ENCODE measurements at regions not wholly inside any gene's neighbourhood (a gene's known extent, or its start where the extent isn't known, plus 50 kb on each side); places are given as distances from the start of the nearest gene placed in this dataset.
A peak's percentile ranks its signal among the peaks of the same experiment; 100 is the strongest.

DNA sequence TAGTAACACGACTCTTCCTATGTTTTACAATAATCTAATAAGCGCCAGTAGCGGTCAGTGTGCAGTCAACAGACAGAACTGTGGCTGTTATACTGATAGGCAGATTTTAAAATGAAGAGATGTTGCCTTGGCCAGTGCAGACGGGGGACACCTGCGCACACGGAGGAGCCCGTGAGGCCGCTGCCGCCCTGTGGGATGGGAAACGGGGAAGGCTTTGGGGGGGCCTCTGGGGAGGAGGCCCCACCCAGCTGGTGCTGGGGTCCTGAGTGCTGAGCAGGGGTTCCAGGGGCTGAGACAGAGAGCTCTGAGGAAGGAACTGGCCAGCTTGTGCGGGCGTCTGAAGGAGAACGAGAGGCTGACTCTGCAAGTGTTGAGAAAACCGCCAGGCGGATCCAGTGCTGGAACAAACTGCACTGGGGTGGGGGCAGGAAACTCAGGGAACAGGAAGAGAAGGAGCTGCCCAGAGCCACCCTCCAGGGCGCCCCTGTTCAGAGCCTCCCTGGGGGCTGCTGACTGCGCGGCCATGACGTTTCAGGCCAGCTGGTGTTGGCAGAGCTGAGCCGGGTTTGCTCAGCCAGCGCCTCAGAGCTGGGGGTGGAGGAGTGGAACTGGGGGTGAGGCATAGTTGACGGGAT, 426.4 kb downstream of the TCERG1L start:
- Histone ChIP-seq H3K9ac (ENCODE audit: low read length in 3 of 3) (no peak overlapping the region), H3K4me3 (ENCODE audit: low read length in 3 of 3) (no peak overlapping the region), H3K4me1 (ENCODE audit: control insufficient read depth in 2 of 3, insufficient read depth in 2 of 3, low read depth in 1 of 3, low read length in 3 of 3) (no peaks in the 10 kb centered on the region), H3K27me3 (ENCODE audit: control insufficient read depth, insufficient read depth, low read length) (no peaks in the 10 kb centered on the region), H3K36me3 (ENCODE audit: control insufficient read depth in 2 of 3, insufficient read depth in 3 of 3, low read length in 3 of 3) (no peaks in the 10 kb centered on the region), H3K9me3 (ENCODE audit: control insufficient read depth in 2 of 3, insufficient read depth in 1 of 3, low read length in 3 of 3) (no peaks in the 10 kb centered on the region), H3K27ac (ENCODE audit: low read depth in 2 of 2, low read length in 2 of 2) (peak overlapping the region in 1 of 2 donors; percentile 2)
- intact Hi-C loops (cut with DNase I) = no loop called here
- TF ChIP-seq, protein P1, sequence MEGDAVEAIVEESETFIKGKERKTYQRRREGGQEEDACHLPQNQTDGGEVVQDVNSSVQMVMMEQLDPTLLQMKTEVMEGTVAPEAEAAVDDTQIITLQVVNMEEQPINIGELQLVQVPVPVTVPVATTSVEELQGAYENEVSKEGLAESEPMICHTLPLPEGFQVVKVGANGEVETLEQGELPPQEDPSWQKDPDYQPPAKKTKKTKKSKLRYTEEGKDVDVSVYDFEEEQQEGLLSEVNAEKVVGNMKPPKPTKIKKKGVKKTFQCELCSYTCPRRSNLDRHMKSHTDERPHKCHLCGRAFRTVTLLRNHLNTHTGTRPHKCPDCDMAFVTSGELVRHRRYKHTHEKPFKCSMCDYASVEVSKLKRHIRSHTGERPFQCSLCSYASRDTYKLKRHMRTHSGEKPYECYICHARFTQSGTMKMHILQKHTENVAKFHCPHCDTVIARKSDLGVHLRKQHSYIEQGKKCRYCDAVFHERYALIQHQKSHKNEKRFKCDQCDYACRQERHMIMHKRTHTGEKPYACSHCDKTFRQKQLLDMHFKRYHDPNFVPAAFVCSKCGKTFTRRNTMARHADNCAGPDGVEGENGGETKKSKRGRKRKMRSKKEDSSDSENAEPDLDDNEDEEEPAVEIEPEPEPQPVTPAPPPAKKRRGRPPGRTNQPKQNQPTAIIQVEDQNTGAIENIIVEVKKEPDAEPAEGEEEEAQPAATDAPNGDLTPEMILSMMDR (IDR thresholded peaks at IDR 0.05; ENCODE audit: borderline replicate concordance, extremely low read depth, insufficient read depth) = no peak
- peak in 4 of 5 donors; percentile 33 to 67 (median 44) for DNase-seq
- no peak for FAIRE-seq

DNA sequence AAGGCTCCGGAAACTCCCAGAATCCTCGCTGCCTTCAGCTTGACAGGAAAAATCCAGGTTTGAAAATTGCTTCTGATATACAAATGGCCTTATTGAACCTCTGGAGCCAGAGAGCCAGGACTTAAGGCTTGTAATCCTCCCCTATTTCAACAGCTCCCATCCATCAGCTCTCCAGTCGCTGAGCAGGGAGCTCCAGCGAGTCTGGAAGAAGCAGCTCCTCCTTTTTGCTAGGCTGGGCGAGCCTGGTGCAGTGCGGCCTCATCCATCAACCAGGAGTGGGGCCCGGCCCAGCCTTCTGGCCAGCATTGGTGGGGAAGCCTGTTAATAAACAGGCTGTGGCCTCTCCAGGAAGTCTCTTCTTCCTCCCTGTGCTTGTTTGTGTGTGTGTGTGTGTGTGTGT, 424.4 kb downstream of the TCERG1L start:
- DNase-seq (peak in 1 of 5 donors; percentile 33), FAIRE-seq (no peak)
- intact Hi-C loops (cut with DNase I) = no loop called here
- Histone ChIP-seq H3K36me3 (ENCODE audit: control insufficient read depth in 2 of 3, insufficient read depth in 3 of 3, low read length in 3 of 3) (no peaks in the 10 kb centered on the region), H3K27me3 (ENCODE audit: control insufficient read depth, insufficient read depth, low read length) (no peaks in the 10 kb centered on the region), H3K4me1 (ENCODE audit: control insufficient read depth in 2 of 3, insufficient read depth in 2 of 3, low read depth in 1 of 3, low read length in 3 of 3) (no peaks in the 10 kb centered on the region), H3K9me3 (ENCODE audit: control insufficient read depth in 2 of 3, insufficient read depth in 1 of 3, low read length in 3 of 3) (no peaks in the 10 kb centered on the region), H3K27ac (ENCODE audit: low read depth in 2 of 2, low read length in 2 of 2) (no peak overlapping the region), H3K9ac (ENCODE audit: low read length in 3 of 3) (no peak overlapping the region), H3K4me3 (ENCODE audit: low read length in 3 of 3) (no peak overlapping the region)
- TF ChIP-seq, protein P1 (IDR thresholded peaks at IDR 0.05; ENCODE audit: borderline replicate concordance, extremely low read depth, insufficient read depth) = no peak

DNA sequence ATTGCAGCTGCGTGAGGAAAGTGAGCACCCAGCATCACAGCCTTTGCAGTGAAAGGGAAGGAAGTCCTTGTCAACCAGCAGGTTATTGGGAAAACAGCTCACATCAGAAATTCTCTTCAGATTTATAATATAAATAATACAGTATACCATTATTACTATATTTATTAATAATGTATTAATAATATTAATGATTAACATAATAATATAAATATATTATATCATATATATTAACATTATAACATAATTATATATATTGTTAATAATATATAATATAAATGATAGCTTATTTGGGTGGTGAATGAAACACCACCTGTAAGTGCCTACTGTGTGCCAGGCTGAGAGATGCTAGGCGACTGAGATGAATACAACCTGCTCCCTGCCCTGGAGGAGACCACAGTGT, 423.0 kb downstream of the TCERG1L start:
- H3K9me3 ChIP-seq (ENCODE audit: control insufficient read depth in 2 of 3, insufficient read depth in 1 of 3, low read length in 3 of 3) = no peaks in the 10 kb centered on the region
- intact Hi-C loops (cut with DNase I) = no loop called here
- no peak overlapping the region for H3K4me3 ChIP-seq (ENCODE audit: low read length in 3 of 3)
- no peak overlapping the region for H3K27ac ChIP-seq (ENCODE audit: low read depth in 2 of 2, low read length in 2 of 2)
- no peaks in the 10 kb centered on the region for H3K36me3 ChIP-seq (ENCODE audit: control insufficient read depth in 2 of 3, insufficient read depth in 3 of 3, low read length in 3 of 3)
- no peaks in the 10 kb centered on the region for H3K27me3 ChIP-seq (ENCODE audit: control insufficient read depth, insufficient read depth, low read length)
- no peak for FAIRE-seq
- DNase-seq = no peak
- no peaks in the 10 kb centered on the region for H3K4me1 ChIP-seq (ENCODE audit: control insufficient read depth in 2 of 3, insufficient read depth in 2 of 3, low read depth in 1 of 3, low read length in 3 of 3)
- TF ChIP-seq, protein P1 (IDR thresholded peaks at IDR 0.05; ENCODE audit: borderline replicate concordance, extremely low read depth, insufficient read depth) = no peak
- H3K9ac ChIP-seq (ENCODE audit: low read length in 3 of 3) = no peak overlapping the region

DNA sequence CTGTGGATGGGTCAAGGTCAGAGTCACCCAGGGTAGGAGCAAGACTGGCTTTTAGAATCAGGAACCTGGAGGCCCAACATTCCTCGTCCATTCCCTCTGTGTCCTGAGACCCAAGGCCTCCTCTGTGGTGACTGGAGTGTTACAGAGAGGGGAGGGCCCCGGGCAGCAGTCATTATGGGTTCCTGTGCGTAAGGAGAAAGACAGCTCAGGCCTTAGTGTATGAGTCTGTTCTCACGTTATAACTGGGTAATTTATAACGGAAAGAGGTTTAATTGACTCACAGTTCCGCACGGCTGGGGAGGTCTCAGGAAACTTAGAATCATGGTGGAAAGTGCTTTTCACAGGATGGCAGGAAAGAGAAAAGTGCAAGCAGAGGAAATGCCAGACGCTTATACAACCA, 422.3 kb downstream of the TCERG1L start:
- no peaks in the 10 kb centered on the region for H3K27me3 ChIP-seq (ENCODE audit: control insufficient read depth, insufficient read depth, low read length)
- H3K36me3 ChIP-seq (ENCODE audit: control insufficient read depth in 2 of 3, insufficient read depth in 3 of 3, low read length in 3 of 3) = no peaks in the 10 kb centered on the region
- DNase-seq = no peak
- no peaks in the 10 kb centered on the region for H3K9me3 ChIP-seq (ENCODE audit: control insufficient read depth in 2 of 3, insufficient read depth in 1 of 3, low read length in 3 of 3)
- H3K4me1 ChIP-seq (ENCODE audit: control insufficient read depth in 2 of 3, insufficient read depth in 2 of 3, low read depth in 1 of 3, low read length in 3 of 3) = no peaks in the 10 kb centered on the region
- no peak overlapping the region for H3K4me3 ChIP-seq (ENCODE audit: low read length in 3 of 3)
- intact Hi-C loops (cut with DNase I) = no loop called here
- TF ChIP-seq, protein P1 (IDR thresholded peaks at IDR 0.05; ENCODE audit: borderline replicate concordance, extremely low read depth, insufficient read depth) = no peak
- no peak overlapping the region for H3K9ac ChIP-seq (ENCODE audit: low read length in 3 of 3)
- no peak for FAIRE-seq
- H3K27ac ChIP-seq (ENCODE audit: low read depth in 2 of 2, low read length in 2 of 2) = no peak overlapping the region
